Ishikawa (cell line): ENCODE measurements at regions not wholly inside any gene's neighbourhood (a gene's known extent, or its start where the extent isn't known, plus 50 kb on each side); places are given as distances from the start of the nearest gene placed in this dataset.

Source experiments
- CEBPB ChIP-seq: IDR thresholded peaks from 2 replicates; pipeline ENCODE4 v1.6.1; 2012
- CREB1 ChIP-seq: IDR thresholded peaks from 2 replicates; pipeline ENCODE4 v1.6.1; 2012; ENCODE audit warnings: low read depth
- FOXM1 ChIP-seq: IDR thresholded peaks from 2 replicates; pipeline ENCODE4 v1.6.1; 2012; ENCODE audit warnings: low read depth, borderline replicate concordance
- MAX ChIP-seq: IDR thresholded peaks from 2 replicates; pipeline ENCODE4 v1.6.1; 2012
- NFIC ChIP-seq: IDR thresholded peaks from 2 replicates; pipeline ENCODE4 v1.6.1; 2012
- REST ChIP-seq: IDR thresholded peaks from 2 replicates; pipeline ENCODE4 v1.6.1; 2012; ENCODE audit warnings: low read depth, mild to moderate bottlenecking
- TAF1 ChIP-seq: IDR thresholded peaks from 2 replicates; pipeline ENCODE4 v1.6.1; 2012; ENCODE audit warnings: low read depth, mild to moderate bottlenecking
- TCF12 ChIP-seq: IDR thresholded peaks from 2 replicates; pipeline ENCODE4 v1.6.1; 2012; ENCODE audit warnings: low read depth
- TEAD4 ChIP-seq: IDR thresholded peaks from 2 replicates; pipeline ENCODE4 v1.6.1; 2012
- USF1 ChIP-seq: IDR thresholded peaks from 2 replicates; pipeline ENCODE4 v1.6.1; 2012
- YY1 ChIP-seq: IDR thresholded peaks from 2 replicates; pipeline ENCODE4 v1.6.1; 2012; ENCODE audit warnings: low read depth

- TF ChIP-seq NFIC (no peak), CEBPB (no peak), USF1 (no peak), CREB1 (no peak), TCF12 (no peak), TAF1 (no peak), FOXM1 (no peak), TEAD4 (no peak), MAX (no peak), YY1 (no peak), REST (no peak)
Measured at GRCh38 chr6:24064106-24064505, 61.9 kb upstream of the NRSN1 start.
